GM12878 (cell line): ENCODE measurements at regions not wholly inside any gene's neighbourhood (a gene's known extent, or its start where the extent isn't known, plus 50 kb on each side); places are given as distances from the start of the nearest gene placed in this dataset.

Experiments used
- ATAC-seq: fragments of 200-7000 bp; cut with Tn5 transposase; 3 replicates; pipeline ENCODE4 v1.9.1; 2020; ENCODE audit warnings: mild to moderate bottlenecking, moderate library complexity
- BruUV-seq: library from RNA; stranded (reverse); fragments of 400-500 nt; replicated peaks from 2 replicates; lab custom pipeline; 2021; lab: Mats Ljungman, UMichigan
- CTCF ChIA-PET: fragments of 300-600 bp; sonication (Branson Sonifier 250); formaldehyde crosslinking; extraction: SDS; loops from one replicate; lab custom pipeline; 2021; ENCODE audit warnings: inconsistent platforms; lab: Yijun Ruan, JAX
- POLR2A ChIA-PET: fragments of 350-600 bp; formaldehyde crosslinking; extraction: SDS; loops from one replicate; lab custom pipeline; 2021; ENCODE audit warnings: inconsistent platforms; lab: Charles Lee
- RAD21 ChIA-PET: fragments of 300-600 bp; sonication (Branson Sonifier 250); formaldehyde crosslinking; loops from one replicate; lab custom pipeline; 2023; ENCODE audit warnings: antibody characterized with exemption; ENCODE audit not compliant: unreplicated experiment; lab: Charles Lee
- SMC1A ChIA-PET: fragments of 300-600 bp; sonication (Branson Sonifier 250); formaldehyde crosslinking; loops from one replicate; lab custom pipeline; 2023; ENCODE audit not compliant: unreplicated experiment, uncharacterized antibody; lab: Charles Lee
- DNase-seq: peaks from one replicate; pipeline ENCODE4 v3.0.0-alpha.2; 2011; ENCODE audit warnings: low read depth, low spot score
- FAIRE-seq: peaks from 3 replicates; lab custom pipeline; 2011; peaks lifted over from hg19 to GRCh38; lab: Jason Lieb, UNC
- H2AFZ ChIP-seq: 2 replicates; pipeline ENCODE4 v1.6.0; 2011; ENCODE audit warnings: low read depth, low read length, control low read depth; ENCODE audit not compliant: control insufficient read depth
- H3K27ac ChIP-seq: 2 replicates; pipeline ENCODE4 v1.5.1; 2011; ENCODE audit warnings: control low read depth; ENCODE audit not compliant: control insufficient read depth, insufficient read depth
- H3K27me3 ChIP-seq, 2 experiments: replicated peaks in 1 of 2; 2 replicates each; pipeline versions ENCODE4 v1.6.0 to v1.6.1; 2011; ENCODE audit warnings: low read length in 1 of 2; ENCODE audit not compliant: control insufficient read depth in 2 of 2, insufficient read depth in 2 of 2
- H3K36me3 ChIP-seq, 2 experiments: 2 replicates each; pipeline ENCODE4 v1.5.1; 2011; ENCODE audit warnings: low read length in 1 of 2; ENCODE audit not compliant: control insufficient read depth in 2 of 2, insufficient read depth in 2 of 2
- H3K4me1 ChIP-seq: 2 replicates; pipeline ENCODE4 v1.6.1; 2011; ENCODE audit warnings: mild to moderate bottlenecking, low read length, moderate library complexity, mixed read lengths; ENCODE audit not compliant: control insufficient read depth, insufficient read depth
- H3K4me2 ChIP-seq: 2 replicates; pipeline ENCODE4 v1.6.0; 2011; ENCODE audit warnings: control low read depth; ENCODE audit not compliant: control insufficient read depth, insufficient read depth
- H3K4me3 ChIP-seq: fragments of 200-600 bp; sonication (generic); 2 replicates; pipeline ENCODE4 v1.5.1; 2016
- H3K79me2 ChIP-seq: 2 replicates; pipeline ENCODE4 v1.6.0; 2011; ENCODE audit warnings: low read length; ENCODE audit not compliant: control insufficient read depth, insufficient read depth
- H3K9ac ChIP-seq: 2 replicates; pipeline ENCODE4 v1.8.0; 2011; ENCODE audit warnings: low read length, control low read depth, mixed read lengths; ENCODE audit not compliant: control insufficient read depth, insufficient read depth
- H3K9me3 ChIP-seq: replicated peaks from 3 replicates; pipeline ENCODE4 v1.5.1; 2011; ENCODE audit warnings: mild to moderate bottlenecking, low read length; ENCODE audit not compliant: control insufficient read depth, insufficient read depth
- H4K20me1 ChIP-seq: 2 replicates; pipeline ENCODE4 v1.6.0; 2011; ENCODE audit not compliant: control insufficient read depth, insufficient read depth
- CBX3 ChIP-seq: fragments of 200-600 bp; sonication (generic); IDR thresholded peaks from 2 replicates; pipeline ENCODE4 v1.6.1; 2016; ENCODE audit warnings: low read depth, borderline replicate concordance
- CREM ChIP-seq: IDR thresholded peaks from 2 replicates; pipeline ENCODE4 v1.6.1; 2014; ENCODE audit warnings: antibody characterized with exemption, low read depth
- CTCF ChIP-seq, 3 experiments: IDR thresholded peaks in 2 of 3; conservative IDR thresholded peaks in 1 of 3; 2 replicates each; pipeline ENCODE4 v1.5.1; 2011; ENCODE audit warnings: low read depth in 3 of 3, low read length in 3 of 3, mild to moderate bottlenecking in 3 of 3, control low read depth in 2 of 3, moderate library complexity in 2 of 3, inconsistent platforms in 1 of 3, mixed read lengths in 1 of 3; ENCODE audit not compliant: control insufficient read depth in 2 of 3, insufficient read depth in 1 of 3; ENCODE audit errors: extremely low read depth in 1 of 3
- IKZF1 ChIP-seq: fragments of 450-650 bp; conservative IDR thresholded peaks from 2 replicates; pipeline ENCODE4 v1.6.1; 2017; ENCODE audit warnings: antibody characterized with exemption, mild to moderate bottlenecking
- RB1 ChIP-seq: fragments of 450-650 bp; formaldehyde crosslinking; IDR thresholded peaks from 2 replicates; pipeline ENCODE4 v1.6.1; 2017; ENCODE audit warnings: mild to moderate bottlenecking, borderline replicate concordance
- RUNX3 ChIP-seq: IDR thresholded peaks from 2 replicates; pipeline ENCODE4 v1.6.1; 2012; ENCODE audit warnings: low read length, inconsistent platforms
- SIX5 ChIP-seq: IDR thresholded peaks from 2 replicates; pipeline ENCODE4 v1.6.1; 2011; ENCODE audit warnings: mild to moderate bottlenecking, low read depth, low read length, moderate library complexity; ENCODE audit not compliant: severe bottlenecking
- SMARCA5 ChIP-seq: fragments of 450-650 bp; IDR thresholded peaks from 2 replicates; pipeline ENCODE4 v1.6.1; 2017; ENCODE audit warnings: mild to moderate bottlenecking
- SUZ12 ChIP-seq: fragments of 200-600 bp; sonication (generic); IDR thresholded peaks from one replicate; pipeline ENCODE4 v1.6.1; 2018; ENCODE audit warnings: antibody characterized with exemption, mild to moderate bottlenecking; ENCODE audit not compliant: unreplicated experiment
- TAF1 ChIP-seq: IDR thresholded peaks from 2 replicates; pipeline ENCODE4 v1.6.1; 2011; ENCODE audit warnings: mild to moderate bottlenecking, low read depth, low read length, borderline replicate concordance
- WGBS: methylation state at CpG from one replicate; pipeline ENCODE4 v1.1.6; 2016; ENCODE audit warnings: low lambda C conversion rate; ENCODE audit not compliant: insufficient replicate concordance, insufficient coverage; ENCODE audit errors: missing lambda C conversion rate; 5-methylcytosine and 5-hydroxymethylcytosine counted together
- in situ Hi-C: fragments of 300-500 bp; cut with MboI; formaldehyde crosslinking; loops from 9 replicates; pipeline ENCODE4 v1.14.3; 2018; ENCODE audit warnings: mixed read lengths
- intact Hi-C: fragments of 100-400 bp; cut with micrococcal nuclease; formaldehyde crosslinking; loops from one replicate; pipeline ENCODE4 v1.14.2; 2022; ENCODE audit not compliant: unreplicated experiment
- TF ChIP-seq, protein P1 (sequence below): IDR thresholded peaks from 2 replicates; pipeline ENCODE4 v1.6.1; 2012; ENCODE audit warnings: low read depth, low read length, improper control_type of control experiment
- TF ChIP-seq, protein P2 (sequence below): fragments of 450-650 bp; IDR thresholded peaks from 2 replicates; pipeline ENCODE4 v1.6.1; 2018; ENCODE audit warnings: mild to moderate bottlenecking, low read depth, moderate library complexity; ENCODE audit not compliant: partially characterized antibody
- TF ChIP-seq, protein P3 (sequence below): fragments of 450-650 bp; IDR thresholded peaks from 2 replicates; pipeline ENCODE4 v1.6.1; 2018; ENCODE audit warnings: borderline replicate concordance, mild to moderate bottlenecking; ENCODE audit not compliant: partially characterized antibody
- TF ChIP-seq, protein P4 (sequence below): fragments of 450-650 bp; IDR thresholded peaks from 2 replicates; pipeline ENCODE4 v1.6.1; 2016; ENCODE audit warnings: mild to moderate bottlenecking

GRCh38 chr11:43217849-43218248 lies 93.9 kb upstream of the API5 start:
- CTCF ChIA-PET: no interaction called here
- POLR2A ChIA-PET: no interaction called here
- RAD21 ChIA-PET: no interaction called here
- in situ Hi-C loops: no loop called here
- no peak for DNase-seq
- no peak overlapping the region for H3K4me2 ChIP-seq
- no peaks in the 10 kb centered on the region for H3K4me1 ChIP-seq
- no peak for ATAC-seq
- H2AFZ ChIP-seq: no peak overlapping the region
- TF ChIP-seq, protein P1, sequence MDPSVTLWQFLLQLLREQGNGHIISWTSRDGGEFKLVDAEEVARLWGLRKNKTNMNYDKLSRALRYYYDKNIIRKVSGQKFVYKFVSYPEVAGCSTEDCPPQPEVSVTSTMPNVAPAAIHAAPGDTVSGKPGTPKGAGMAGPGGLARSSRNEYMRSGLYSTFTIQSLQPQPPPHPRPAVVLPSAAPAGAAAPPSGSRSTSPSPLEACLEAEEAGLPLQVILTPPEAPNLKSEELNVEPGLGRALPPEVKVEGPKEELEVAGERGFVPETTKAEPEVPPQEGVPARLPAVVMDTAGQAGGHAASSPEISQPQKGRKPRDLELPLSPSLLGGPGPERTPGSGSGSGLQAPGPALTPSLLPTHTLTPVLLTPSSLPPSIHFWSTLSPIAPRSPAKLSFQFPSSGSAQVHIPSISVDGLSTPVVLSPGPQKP: no peak
- TF ChIP-seq SUZ12 (no peak), RB1 (no peak), SMARCA5 (no peak), CREM (no peak), IKZF1 (no peak), CBX3 (no peak), SIX5 (no peak), CTCF (IDR thresholded peaks at IDR 0.05 in 2 of 3, conservative IDR thresholded peaks at IDR 0.05 in 1 of 3; ENCODE audit: control insufficient read depth in 2 of 3, extremely low read depth in 1 of 3, insufficient read depth in 1 of 3, low read depth in 3 of 3, low read length in 3 of 3) (no peak), TAF1 (no peak), RUNX3 (no peak)
- TF ChIP-seq, protein P2, sequence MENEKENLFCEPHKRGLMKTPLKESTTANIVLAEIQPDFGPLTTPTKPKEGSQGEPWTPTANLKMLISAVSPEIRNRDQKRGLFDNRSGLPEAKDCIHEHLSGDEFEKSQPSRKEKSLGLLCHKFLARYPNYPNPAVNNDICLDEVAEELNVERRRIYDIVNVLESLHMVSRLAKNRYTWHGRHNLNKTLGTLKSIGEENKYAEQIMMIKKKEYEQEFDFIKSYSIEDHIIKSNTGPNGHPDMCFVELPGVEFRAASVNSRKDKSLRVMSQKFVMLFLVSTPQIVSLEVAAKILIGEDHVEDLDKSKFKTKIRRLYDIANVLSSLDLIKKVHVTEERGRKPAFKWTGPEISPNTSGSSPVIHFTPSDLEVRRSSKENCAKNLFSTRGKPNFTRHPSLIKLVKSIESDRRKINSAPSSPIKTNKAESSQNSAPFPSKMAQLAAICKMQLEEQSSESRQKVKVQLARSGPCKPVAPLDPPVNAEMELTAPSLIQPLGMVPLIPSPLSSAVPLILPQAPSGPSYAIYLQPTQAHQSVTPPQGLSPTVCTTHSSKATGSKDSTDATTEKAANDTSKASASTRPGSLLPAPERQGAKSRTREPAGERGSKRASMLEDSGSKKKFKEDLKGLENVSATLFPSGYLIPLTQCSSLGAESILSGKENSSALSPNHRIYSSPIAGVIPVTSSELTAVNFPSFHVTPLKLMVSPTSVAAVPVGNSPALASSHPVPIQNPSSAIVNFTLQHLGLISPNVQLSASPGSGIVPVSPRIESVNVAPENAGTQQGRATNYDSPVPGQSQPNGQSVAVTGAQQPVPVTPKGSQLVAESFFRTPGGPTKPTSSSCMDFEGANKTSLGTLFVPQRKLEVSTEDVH: no peak
- TF ChIP-seq, protein P3, sequence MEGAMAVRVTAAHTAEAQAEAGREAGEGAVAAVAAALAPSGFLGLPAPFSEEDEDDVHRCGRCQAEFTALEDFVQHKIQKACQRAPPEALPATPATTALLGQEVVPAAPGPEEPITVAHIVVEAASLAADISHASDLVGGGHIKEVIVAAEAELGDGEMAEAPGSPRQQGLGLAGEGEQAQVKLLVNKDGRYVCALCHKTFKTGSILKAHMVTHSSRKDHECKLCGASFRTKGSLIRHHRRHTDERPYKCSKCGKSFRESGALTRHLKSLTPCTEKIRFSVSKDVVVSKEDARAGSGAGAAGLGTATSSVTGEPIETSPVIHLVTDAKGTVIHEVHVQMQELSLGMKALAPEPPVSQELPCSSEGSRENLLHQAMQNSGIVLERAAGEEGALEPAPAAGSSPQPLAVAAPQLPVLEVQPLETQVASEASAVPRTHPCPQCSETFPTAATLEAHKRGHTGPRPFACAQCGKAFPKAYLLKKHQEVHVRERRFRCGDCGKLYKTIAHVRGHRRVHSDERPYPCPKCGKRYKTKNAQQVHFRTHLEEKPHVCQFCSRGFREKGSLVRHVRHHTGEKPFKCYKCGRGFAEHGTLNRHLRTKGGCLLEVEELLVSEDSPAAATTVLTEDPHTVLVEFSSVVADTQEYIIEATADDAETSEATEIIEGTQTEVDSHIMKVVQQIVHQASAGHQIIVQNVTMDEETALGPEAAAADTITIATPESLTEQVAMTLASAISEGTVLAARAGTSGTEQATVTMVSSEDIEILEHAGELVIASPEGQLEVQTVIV: no peak
- TF ChIP-seq, protein P4, sequence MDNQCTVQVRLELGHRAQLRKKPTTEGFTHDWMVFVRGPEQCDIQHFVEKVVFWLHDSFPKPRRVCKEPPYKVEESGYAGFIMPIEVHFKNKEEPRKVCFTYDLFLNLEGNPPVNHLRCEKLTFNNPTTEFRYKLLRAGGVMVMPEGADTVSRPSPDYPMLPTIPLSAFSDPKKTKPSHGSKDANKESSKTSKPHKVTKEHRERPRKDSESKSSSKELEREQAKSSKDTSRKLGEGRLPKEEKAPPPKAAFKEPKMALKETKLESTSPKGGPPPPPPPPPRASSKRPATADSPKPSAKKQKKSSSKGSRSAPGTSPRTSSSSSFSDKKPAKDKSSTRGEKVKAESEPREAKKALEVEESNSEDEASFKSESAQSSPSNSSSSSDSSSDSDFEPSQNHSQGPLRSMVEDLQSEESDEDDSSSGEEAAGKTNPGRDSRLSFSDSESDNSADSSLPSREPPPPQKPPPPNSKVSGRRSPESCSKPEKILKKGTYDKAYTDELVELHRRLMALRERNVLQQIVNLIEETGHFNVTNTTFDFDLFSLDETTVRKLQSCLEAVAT: no peak
- TF ChIP-seq, all 136 proteins: peak for 0
- 75% methylated on average over 7 of the region's 7 CpGs for whole genome bisulfite sequencing
- Histone ChIP-seq H3K9me3 (no peaks in the 10 kb centered on the region), H3K4me3 (no peak overlapping the region), H4K20me1 (no peaks in the 10 kb centered on the region), H3K9ac (no peak overlapping the region), H3K79me2 (no peaks in the 10 kb centered on the region), H3K36me3 (no peaks in the 10 kb centered on the region), H3K27me3 (no peaks in the 10 kb centered on the region), H3K27ac (no peak overlapping the region)
- SMC1A ChIA-PET: interaction anchor here (0.9 kb wide), 1 partner anchor 85 kb away, joined by 3 read pairs; no protein-coding TSS in a partner anchor
- intact Hi-C loops: no loop called here
- no peak for FAIRE-seq
- no TSS peak for BruUV-seq
